ENCODE measurements at regions not wholly inside any gene's neighbourhood (a gene's known extent, or its start where the extent isn't known, plus 50 kb on each side); places are given as distances from the start of the nearest gene placed in this dataset.

DNA sequence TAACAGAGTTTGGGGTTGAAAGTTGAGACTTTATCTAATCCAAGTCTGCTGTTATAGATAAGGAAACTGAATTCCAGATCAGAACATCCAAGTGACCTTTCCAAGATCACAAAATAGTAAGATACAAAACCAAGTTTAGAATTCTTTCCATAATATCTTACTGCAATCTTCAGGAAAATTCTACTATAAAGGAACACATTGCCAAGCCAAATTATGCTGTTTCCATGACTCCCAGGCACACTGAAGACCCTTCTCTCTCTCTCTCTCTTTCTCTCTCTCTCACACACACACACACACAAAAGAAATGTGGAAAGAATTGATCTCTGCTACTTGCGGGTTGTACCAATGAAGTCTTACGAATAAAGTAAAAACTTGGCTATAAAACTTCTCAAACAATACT is 398.4 kb downstream of the METTL4 start:
- no peak for DNase-seq (ENCODE audit: low spot score)

- no peak for DNase-seq (ENCODE audit: low spot score)
Measured at GRCh38 chr18:2173486-2173885, 397.8 kb downstream of the METTL4 start.

DNA sequence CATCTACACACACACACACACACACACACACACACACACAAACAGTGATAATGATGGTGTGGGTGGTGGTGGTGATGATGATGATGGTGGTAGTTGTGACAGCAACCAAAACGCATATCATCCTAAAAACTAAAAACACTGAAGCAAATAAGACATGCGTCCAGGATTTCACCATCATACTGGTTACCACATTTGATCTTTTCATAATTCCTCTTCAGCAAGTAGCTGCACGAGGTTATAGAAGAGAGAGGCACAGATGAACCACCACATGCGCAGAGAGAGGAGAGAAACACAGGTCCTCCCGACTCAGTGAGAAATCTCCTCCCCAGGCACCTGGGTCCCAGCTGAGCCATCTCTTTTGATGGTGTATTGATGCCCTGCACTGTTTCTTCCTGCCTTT is 393.3 kb downstream of the METTL4 start:
- DNase-seq (ENCODE audit: low spot score) = no peak

GRCh38 chr18:2179498-2180183 is 391.7 kb downstream of the METTL4 start:
- DNase-seq (ENCODE audit: low spot score) = no peak

- DNase-seq (ENCODE audit: low spot score) = no peak
Measured at GRCh38 chr18:2180586-2180985, 390.7 kb downstream of the METTL4 start.

DNA sequence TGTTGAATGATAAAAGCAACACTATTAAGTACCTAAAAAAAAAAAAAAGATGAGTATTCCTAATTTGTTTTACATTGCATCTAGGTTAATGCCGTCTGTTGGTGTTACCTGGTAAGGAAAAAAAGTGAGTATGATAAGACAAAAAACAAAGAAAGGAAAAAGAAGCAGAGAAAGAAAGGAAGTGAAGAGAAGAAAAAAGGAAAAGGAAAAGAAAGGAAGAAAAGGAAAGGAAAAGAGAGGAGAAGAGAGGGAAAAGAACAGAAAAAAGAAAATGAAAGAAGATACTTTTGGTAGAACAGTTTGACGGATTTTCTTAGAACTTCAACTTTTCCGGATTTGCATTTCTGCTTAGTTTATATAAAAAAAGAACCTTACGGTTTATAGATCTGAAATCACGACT is 387.9 kb downstream of the METTL4 start:
- no peak for DNase-seq (ENCODE audit: low spot score)

- DNase-seq (ENCODE audit: low spot score) = no peak
Measured at GRCh38 chr18:2186967-2187366, 384.3 kb downstream of the METTL4 start.

- DNase-seq (ENCODE audit: low spot score) = no peak
Measured at GRCh38 chr18:2188258-2188657, 383.0 kb downstream of the METTL4 start.

DNA sequence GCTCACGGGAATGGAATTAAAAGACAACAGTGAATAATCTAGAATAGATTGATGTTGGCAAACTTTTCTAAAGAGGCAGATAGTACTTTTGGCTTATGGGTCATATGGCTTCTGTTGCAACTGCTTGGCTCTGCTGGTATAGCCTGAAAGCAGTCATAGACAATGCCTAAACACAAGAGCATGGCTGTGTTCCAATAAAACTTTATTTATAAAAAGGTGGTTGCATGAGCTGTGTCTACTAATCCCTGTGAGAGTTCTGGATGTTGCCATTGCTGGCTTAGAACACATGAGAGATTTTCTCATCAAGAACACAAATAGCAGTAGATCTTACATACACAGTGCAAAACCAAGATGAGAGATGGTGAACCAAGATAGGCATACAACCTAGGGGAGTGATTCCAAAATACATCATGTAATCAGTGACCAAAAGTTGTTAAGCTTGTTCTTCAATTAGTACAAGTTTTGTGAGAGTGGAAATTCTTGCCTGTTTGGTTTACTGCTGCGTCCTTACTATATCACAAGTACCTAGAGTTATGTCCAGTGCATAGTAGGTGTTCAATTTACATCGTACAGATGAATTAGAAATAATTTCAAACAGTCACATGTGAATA is 380.0 kb downstream of the METTL4 start:
- DNase-seq (ENCODE audit: low spot score) = no peak

DNA sequence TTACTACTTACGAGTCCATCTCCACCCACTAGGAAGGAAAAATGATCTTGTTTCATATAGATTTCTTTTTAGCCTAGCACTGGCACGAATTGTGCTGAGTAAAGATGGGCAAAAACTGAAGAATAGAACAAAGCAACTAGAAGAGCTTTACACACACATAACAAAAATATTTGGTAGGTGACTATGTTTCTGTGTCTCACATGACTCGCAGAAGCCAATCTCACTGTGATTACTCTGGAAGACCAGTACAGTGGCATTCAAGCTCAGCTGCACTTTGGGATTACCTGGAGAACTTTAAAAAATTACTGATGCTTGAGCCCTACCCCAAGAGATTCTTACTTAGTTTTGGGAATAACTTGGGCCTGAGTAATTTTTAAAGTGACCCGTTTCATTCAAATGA is 378.7 kb downstream of the METTL4 start:
- DNase-seq (ENCODE audit: low spot score) = no peak

DNA sequence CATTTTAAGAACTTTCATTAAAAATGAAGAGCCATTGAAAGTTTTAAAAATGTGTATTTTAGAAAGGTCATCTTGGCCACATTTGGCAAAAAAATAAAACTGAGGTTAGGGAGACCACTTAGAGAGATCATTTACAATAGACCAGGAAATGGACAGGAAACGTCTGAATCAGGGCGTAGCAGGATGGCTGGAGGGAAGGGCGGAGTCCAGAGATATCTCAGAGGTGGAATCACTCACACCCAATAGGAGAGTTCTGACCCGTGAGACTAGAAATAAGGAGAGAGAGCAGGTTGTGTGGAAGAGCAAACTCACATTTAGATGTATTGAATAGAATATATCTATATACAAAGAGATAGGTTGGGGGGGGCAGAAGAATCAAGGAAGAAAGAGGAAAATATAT is 373.4 kb downstream of the METTL4 start:
- no peak for DNase-seq (ENCODE audit: low spot score)

- DNase-seq (ENCODE audit: low spot score) = no peak
Measured at GRCh38 chr18:2199060-2199459, 372.2 kb downstream of the METTL4 start.

- no peak for DNase-seq (ENCODE audit: low spot score)
Measured at GRCh38 chr18:2201036-2201600, 370.2 kb downstream of the METTL4 start.

DNA sequence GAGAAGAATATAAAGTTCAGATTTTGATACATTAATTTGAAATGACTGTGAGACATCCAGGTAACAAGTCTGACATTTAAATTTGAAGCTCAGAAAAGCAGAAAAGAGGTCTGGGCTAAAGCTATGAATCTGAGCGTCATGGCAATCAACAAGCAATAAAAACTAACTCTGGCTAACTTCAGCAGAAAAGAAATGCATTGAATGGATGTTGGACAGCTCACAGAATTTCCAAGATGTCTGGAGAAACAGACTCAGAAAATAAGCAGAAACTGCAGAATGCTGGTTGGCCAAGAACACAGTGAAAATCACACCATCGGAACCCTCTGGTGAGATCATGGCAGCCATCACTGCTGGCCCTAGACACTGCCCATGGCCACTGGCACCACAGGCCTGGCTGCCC is 366.6 kb downstream of the METTL4 start:
- no peak for DNase-seq (ENCODE audit: low spot score)

DNA sequence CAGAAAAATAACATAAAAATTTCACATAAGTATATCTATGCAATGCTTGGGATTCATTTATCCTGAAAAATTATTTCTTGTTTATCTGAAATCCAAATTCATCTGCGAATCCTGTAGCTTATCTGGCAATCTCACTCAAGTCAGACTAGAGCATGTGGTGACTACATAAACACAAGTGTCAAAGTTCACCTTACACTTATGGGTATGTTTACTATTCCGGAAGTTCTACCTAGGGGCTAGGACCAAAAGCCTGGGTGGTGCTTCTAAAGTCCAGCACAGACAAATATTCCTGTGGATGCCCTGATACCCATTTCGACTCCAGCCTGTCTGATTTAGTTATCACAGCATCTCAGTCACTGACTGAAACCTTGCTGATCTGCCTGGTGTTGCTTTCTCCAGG is 364.0 kb downstream of the METTL4 start:
- DNase-seq (ENCODE audit: low spot score) = no peak

- no peak for DNase-seq (ENCODE audit: low spot score)
Measured at GRCh38 chr18:2212598-2213205, 358.6 kb downstream of the METTL4 start.

DNA sequence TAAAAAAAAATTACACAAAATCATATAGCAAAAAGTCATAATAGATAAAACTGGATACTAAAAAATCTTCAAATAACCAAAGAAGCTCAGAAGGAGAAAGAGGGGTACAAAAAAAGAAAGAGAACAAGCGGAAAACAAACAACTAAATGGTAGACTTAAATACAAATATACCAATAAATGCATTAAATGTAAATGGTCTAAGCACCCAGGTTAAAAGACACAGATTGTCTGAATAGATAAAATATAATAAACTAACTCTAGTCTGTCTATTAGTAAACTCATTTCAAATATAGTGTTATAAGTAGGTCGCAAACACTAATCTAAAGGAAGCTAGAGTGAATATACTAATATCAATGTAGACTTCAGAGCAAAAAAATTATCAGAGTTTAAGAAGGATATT is 357.4 kb downstream of the METTL4 start:
- no peak for DNase-seq (ENCODE audit: low spot score)

GRCh38 chr18:2217356-2217755 is 353.9 kb downstream of the METTL4 start:
- DNase-seq (ENCODE audit: low spot score) = no peak

GRCh38 chr18:2218101-2218500 is 353.2 kb downstream of the METTL4 start:
- no peak for DNase-seq (ENCODE audit: low spot score)

DNA sequence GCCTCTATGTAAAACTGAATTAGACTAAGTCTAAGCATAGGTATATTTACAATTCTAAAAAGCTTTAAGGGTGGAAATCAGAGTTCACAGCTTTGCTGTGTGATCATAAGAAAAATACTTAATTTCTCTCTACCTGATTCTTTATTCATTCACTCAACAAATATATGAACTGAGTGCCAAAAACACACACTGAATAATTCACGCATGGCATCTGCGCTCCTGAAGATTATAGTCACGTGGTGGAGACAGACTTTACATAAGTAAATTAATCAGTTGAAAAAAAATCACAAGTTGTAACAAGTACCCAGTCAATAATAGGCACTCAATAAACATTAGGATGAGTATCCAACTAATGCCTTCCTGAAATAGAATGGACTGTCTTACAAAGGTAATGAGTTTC is 351.6 kb downstream of the METTL4 start:
- DNase-seq (ENCODE audit: low spot score) = no peak

- no peak for DNase-seq (ENCODE audit: low spot score)
Measured at GRCh38 chr18:2222270-2223185, 348.8 kb downstream of the METTL4 start.

GRCh38 chr18:2223449-2223848 is 347.9 kb downstream of the METTL4 start:
- DNase-seq (ENCODE audit: low spot score) = no peak
